ENCODE measurements at regions not wholly inside any gene's neighbourhood (a gene's known extent, or its start where the extent isn't known, plus 50 kb on each side); places are given as distances from the start of the nearest gene placed in this dataset.
"Not testable (repeated sequence)": the region's sequence is repeated elsewhere in the genome, so short reads cannot be mapped to it uniquely, and the experiment has no call there.

GRCh38 chr5:68680366-68680765, 413.4 kb upstream of the SLC30A5 start:
- no peak for DNase-seq

GRCh38 chr5:68681929-68682328, 411.9 kb upstream of the SLC30A5 start:
- no peak for DNase-seq

GRCh38 chr5:68682400-68683160, 411.2 kb upstream of the SLC30A5 start:
- no peak for DNase-seq

GRCh38 chr5:68683632-68684036, 410.2 kb upstream of the SLC30A5 start:
- no peak for DNase-seq

GRCh38 chr5:68685863-68686262, 408.0 kb upstream of the SLC30A5 start:
- no peak for DNase-seq

GRCh38 chr5:68688547-68688946, 405.3 kb upstream of the SLC30A5 start:
- no peak for DNase-seq

- DNase-seq: no peak
These were observed 404.8 kb upstream of the SLC30A5 start for GRCh38 chr5:68689010-68689409.

- not testable (repeated sequence) for DNase-seq
These were observed 401.9 kb upstream of the SLC30A5 start for GRCh38 chr5:68691874-68692273.

- no peak for DNase-seq
These were observed 395.5 kb upstream of the SLC30A5 start for GRCh38 chr5:68698025-68698940.

GRCh38 chr5:68699966-68700365, 393.8 kb upstream of the SLC30A5 start:
- no peak for DNase-seq

- DNase-seq: no peak
These were observed 386.2 kb upstream of the SLC30A5 start for GRCh38 chr5:68707575-68707974.

- DNase-seq: no peak
These were observed 385.5 kb upstream of the SLC30A5 start for GRCh38 chr5:68708156-68708841.

GRCh38 chr5:68708842-68709170, 385.0 kb upstream of the SLC30A5 start:
- DNase-seq: peak; percentile 46

GRCh38 chr5:68709239-68709638, 384.6 kb upstream of the SLC30A5 start:
- DNase-seq: peak; percentile 65

GRCh38 chr5:68710514-68710913, 383.3 kb upstream of the SLC30A5 start:
- DNase-seq: peak; percentile 60

- DNase-seq: peak; percentile 55
These were observed 382.3 kb upstream of the SLC30A5 start for GRCh38 chr5:68711293-68712200.

- no peak for DNase-seq
These were observed 379.0 kb upstream of the SLC30A5 start for GRCh38 chr5:68714810-68715209.

- no peak for DNase-seq
These were observed 372.8 kb upstream of the SLC30A5 start for GRCh38 chr5:68720884-68721610.

GRCh38 chr5:68722357-68722756, 371.5 kb upstream of the SLC30A5 start:
- DNase-seq: no peak

GRCh38 chr5:68725905-68726683, 367.7 kb upstream of the SLC30A5 start:
- peak; percentile 1 for DNase-seq

GRCh38 chr5:68727931-68728330, 365.9 kb upstream of the SLC30A5 start:
- no peak for DNase-seq

Measured in NCI-H82 (cell line).